IMR-90 (cell line): ENCODE measurements at regions not wholly inside any gene's neighbourhood (a gene's known extent, or its start where the extent isn't known, plus 50 kb on each side); places are given as distances from the start of the nearest gene placed in this dataset.

Source experiments
- ATAC-seq: fragments of 200-7000 bp; cut with Tn5 transposase; 2 replicates; pipeline ENCODE4 v1.9.1; 2020; ENCODE audit warnings: low read depth, mild to moderate bottlenecking, moderate library complexity
- BruUV-seq: library from RNA; stranded (reverse); fragments of 400-500 nt; replicated peaks from 2 replicates; lab custom pipeline; 2021; lab: Mats Ljungman, UMichigan
- CTCF ChIA-PET: fragments of 300-600 bp; formaldehyde crosslinking; extraction: SDS; loops from one replicate; lab custom pipeline; 2021; ENCODE audit warnings: antibody characterized with exemption; lab: Yijun Ruan, JAX
- POLR2A ChIA-PET: fragments of 300-600 bp; sonication (Branson Sonifier 250); formaldehyde crosslinking; loops from one replicate; lab custom pipeline; 2022; ENCODE audit warnings: antibody characterized with exemption; ENCODE audit not compliant: unreplicated experiment; lab: Charles Lee
- DNase-seq: peaks from one replicate; pipeline ENCODE4 v3.0.0; 2013
- H2AFZ ChIP-seq: replicated peaks from 2 replicates; pipeline ENCODE3; 2013; ENCODE audit warnings: low read length, mild to moderate bottlenecking; ENCODE audit not compliant: poor library complexity
- H2AK5ac ChIP-seq: 2 replicates; pipeline ENCODE4 v1.6.1; 2013; ENCODE audit warnings: low read depth, low read length, inconsistent platforms
- H2AK9ac ChIP-seq: replicated peaks from 2 replicates; pipeline ENCODE3; 2013; ENCODE audit warnings: mild to moderate bottlenecking, low read depth, low read length, moderate library complexity; ENCODE audit not compliant: poor library complexity
- H2BK120ac ChIP-seq: 2 replicates; pipeline ENCODE4 v1.6.1; 2013; ENCODE audit warnings: low read depth, low read length, inconsistent platforms
- H2BK15ac ChIP-seq: 3 replicates; pipeline ENCODE4 v1.6.1; 2013; ENCODE audit warnings: low read depth, low read length, inconsistent platforms
- H2BK20ac ChIP-seq: 2 replicates; pipeline ENCODE4 v1.6.1; 2013; ENCODE audit warnings: low read depth, mild to moderate bottlenecking, inconsistent platforms, low read length, moderate library complexity
- H2BK5ac ChIP-seq: 2 replicates; pipeline ENCODE4 v1.6.1; 2013; ENCODE audit warnings: mild to moderate bottlenecking, low read depth, low read length, inconsistent platforms; ENCODE audit not compliant: poor library complexity, severe bottlenecking
- H3K14ac ChIP-seq: replicated peaks from 2 replicates; pipeline ENCODE4 v1.6.1; 2013; ENCODE audit warnings: low read depth, low read length, inconsistent platforms
- H3K18ac ChIP-seq: 2 replicates; pipeline ENCODE4 v1.6.1; 2013; ENCODE audit warnings: low read depth, low read length, control low read depth
- H3K23ac ChIP-seq: 2 replicates; pipeline ENCODE4 v1.6.1; 2013; ENCODE audit warnings: low read depth, low read length, inconsistent platforms
- H3K27ac ChIP-seq: 2 replicates; pipeline ENCODE4 v1.5.1; 2013; ENCODE audit warnings: mild to moderate bottlenecking, control low read depth, low read length; ENCODE audit not compliant: insufficient read depth
- H3K27me3 ChIP-seq: 2 replicates; pipeline ENCODE4 v1.6.1; 2013; ENCODE audit warnings: low read length; ENCODE audit not compliant: control insufficient read depth, insufficient read depth
- H3K36me3 ChIP-seq: 2 replicates; pipeline ENCODE4 v1.6.1; 2013; ENCODE audit warnings: low read length, mixed read lengths; ENCODE audit not compliant: control insufficient read depth, insufficient read depth
- H3K4ac ChIP-seq: 2 replicates; pipeline ENCODE4 v1.6.1; 2013; ENCODE audit warnings: low read depth, low read length, inconsistent platforms
- H3K4me1 ChIP-seq: 2 replicates; pipeline ENCODE4 v1.6.1; 2013; ENCODE audit warnings: low read length, mixed read lengths; ENCODE audit not compliant: control insufficient read depth, insufficient read depth
- H3K4me2 ChIP-seq: 2 replicates; pipeline ENCODE4 v1.6.1; 2013; ENCODE audit warnings: low read depth, mild to moderate bottlenecking, control low read depth, low read length, moderate library complexity
- H3K4me3 ChIP-seq: 2 replicates; pipeline ENCODE4 v1.5.1; 2013; ENCODE audit warnings: low read depth, mild to moderate bottlenecking, control low read depth, low read length, moderate library complexity; ENCODE audit not compliant: insufficient read depth
- H3K56ac ChIP-seq: 2 replicates; pipeline ENCODE4 v1.6.1; 2013; ENCODE audit warnings: low read length, inconsistent platforms; ENCODE audit not compliant: insufficient read depth; ENCODE audit errors: extremely low read depth
- H3K79me1 ChIP-seq, 2 experiments: 2 replicates each; pipeline ENCODE4 v1.6.1; 2013; ENCODE audit warnings: low read length in 2 of 2, inconsistent platforms in 1 of 2, low read depth in 1 of 2
- H3K9ac ChIP-seq: 2 replicates; pipeline ENCODE4 v1.6.1; 2013; ENCODE audit warnings: low read depth, low read length, control low read depth
- H3K9me1 ChIP-seq: 2 replicates; pipeline ENCODE4 v1.6.1; 2013; ENCODE audit warnings: low read length, inconsistent platforms; ENCODE audit not compliant: insufficient read depth
- H3K9me3 ChIP-seq: 2 replicates; pipeline ENCODE4 v1.6.1; 2013; ENCODE audit warnings: low read length; ENCODE audit not compliant: control insufficient read depth, insufficient read depth
- H4K20me1 ChIP-seq: 2 replicates; pipeline ENCODE4 v1.6.1; 2013; ENCODE audit warnings: low read length, inconsistent platforms; ENCODE audit not compliant: insufficient read depth
- H4K5ac ChIP-seq: 2 replicates; pipeline ENCODE4 v1.6.1; 2013; ENCODE audit warnings: mild to moderate bottlenecking, low read depth, low read length, control low read depth
- H4K8ac ChIP-seq, 2 experiments: 2 replicates each; pipeline ENCODE4 v1.6.1; 2013; ENCODE audit warnings: low read depth in 2 of 2, low read length in 2 of 2, control low read depth in 1 of 2, inconsistent platforms in 1 of 2
- H4K91ac ChIP-seq: 2 replicates; pipeline ENCODE4 v1.6.1; 2013; ENCODE audit warnings: low read depth, low read length, inconsistent platforms; ENCODE audit not compliant: insufficient read depth
- BHLHE40 ChIP-seq: fragments of 150-350 bp; IDR thresholded peaks from 2 replicates; pipeline ENCODE4 v1.6.1; 2016; ENCODE audit warnings: mild to moderate bottlenecking, low read depth, low read length
- CEBPB ChIP-seq: IDR thresholded peaks from 2 replicates; pipeline ENCODE4 v1.6.1; 2012; ENCODE audit warnings: low read depth, low read length, improper control_type of control experiment
- CHD1 ChIP-seq: IDR thresholded peaks from 2 replicates; pipeline ENCODE4 v1.6.1; 2012; ENCODE audit warnings: low read depth, low read length, improper control_type of control experiment
- CTCF ChIP-seq: conservative IDR thresholded peaks from 2 replicates; pipeline ENCODE4 v1.5.1; 2012; ENCODE audit warnings: mild to moderate bottlenecking, low read depth, low read length, improper control_type of control experiment
- ELK1 ChIP-seq: fragments of 150-350 bp; IDR thresholded peaks from 2 replicates; pipeline ENCODE4 v1.6.1; 2016; ENCODE audit warnings: low read depth, mild to moderate bottlenecking, low read length, moderate library complexity, borderline replicate concordance
- FOS ChIP-seq: fragments of 150-350 bp; IDR thresholded peaks from 2 replicates; pipeline ENCODE4 v1.6.1; 2016; ENCODE audit warnings: low read depth, low read length
- MAFK ChIP-seq: IDR thresholded peaks from 2 replicates; pipeline ENCODE4 v1.6.1; 2012; ENCODE audit warnings: low read depth, low read length, improper control_type of control experiment
- MAZ ChIP-seq: IDR thresholded peaks from 2 replicates; pipeline ENCODE4 v1.6.1; 2012; ENCODE audit warnings: low read depth, mild to moderate bottlenecking, low read length, improper control_type of control experiment, moderate library complexity, borderline replicate concordance
- MXI1 ChIP-seq: IDR thresholded peaks from 2 replicates; pipeline ENCODE4 v1.6.1; 2012; ENCODE audit warnings: low read depth, mild to moderate bottlenecking, low read length, moderate library complexity, borderline replicate concordance
- NFE2L2 ChIP-seq: fragments of 150-350 bp; IDR thresholded peaks from 2 replicates; pipeline ENCODE4 v1.6.1; 2016; ENCODE audit warnings: low read depth, mild to moderate bottlenecking, low read length
- POLR2A ChIP-seq: IDR thresholded peaks from 2 replicates; pipeline ENCODE4 v1.6.1; 2012; ENCODE audit warnings: mild to moderate bottlenecking, low read depth, low read length
- RAD21 ChIP-seq: IDR thresholded peaks from 2 replicates; pipeline ENCODE4 v1.6.1; 2012; ENCODE audit warnings: low read length, improper control_type of control experiment
- RCOR1 ChIP-seq: IDR thresholded peaks from 2 replicates; pipeline ENCODE4 v1.6.1; 2012; ENCODE audit warnings: mild to moderate bottlenecking, low read length, improper control_type of control experiment; ENCODE audit not compliant: insufficient replicate concordance
- RFX5 ChIP-seq: IDR thresholded peaks from 2 replicates; pipeline ENCODE4 v1.8.0; 2012; ENCODE audit warnings: low read depth, mild to moderate bottlenecking, low read length, moderate library complexity
- SMC3 ChIP-seq: fragments of 150-350 bp; IDR thresholded peaks from 2 replicates; pipeline ENCODE4 v1.6.1; 2016; ENCODE audit warnings: low read depth, mild to moderate bottlenecking, antibody characterized with exemption, low read length, moderate library complexity
- USF2 ChIP-seq: fragments of 150-350 bp; IDR thresholded peaks from 2 replicates; pipeline ENCODE4 v1.6.1; 2017; ENCODE audit warnings: mild to moderate bottlenecking, antibody characterized with exemption, low read length, low read depth
- WGBS, 2 experiments: methylation state at CpG; one replicate each; pipeline versions ENCODE4 v1.1.5 to v1.1.7; 2013; ENCODE audit warnings: missing lambda C conversion rate in 2 of 2; ENCODE audit not compliant: insufficient read length in 1 of 2; ENCODE audit errors: extremely low coverage in 2 of 2; 5-methylcytosine and 5-hydroxymethylcytosine counted together
- dilution Hi-C: fragments of 300-500 bp; cut with HindIII; formaldehyde crosslinking; loops from one replicate; pipeline ENCODE4 v1.14.3; 2018; ENCODE audit warnings: low sequenced_read_pairs; ENCODE audit not compliant: unreplicated experiment
- in situ Hi-C: fragments of 300-500 bp; cut with MboI; formaldehyde crosslinking; loops from 3 replicates; pipeline ENCODE4 v1.14.3; 2019; ENCODE audit warnings: low sequenced_read_pairs, inconsistent platforms, mixed read lengths
- intact Hi-C: fragments of 100-400 bp; cut with micrococcal nuclease; formaldehyde crosslinking; loops from 2 replicates; pipeline ENCODE4 v1.10.0; 2022

GRCh38 chr13:53494406-53494805 is 465.8 kb downstream of the OLFM4 start:
- H4K5ac ChIP-seq: no peak overlapping the region
- H3K4me3 ChIP-seq: no peak overlapping the region
- H2BK20ac ChIP-seq: no peak overlapping the region
- no peaks in the 10 kb centered on the region for H3K9me1 ChIP-seq
- no peak overlapping the region for H2BK15ac ChIP-seq
- no peak for TF ChIP-seq CHD1
- TF ChIP-seq NFE2L2: no peak
- TF ChIP-seq USF2: no peak
- TF ChIP-seq MAFK: no peak
- no peak for TF ChIP-seq FOS
- TF ChIP-seq POLR2A: no peak
- TF ChIP-seq RFX5: no peak
- TF ChIP-seq CEBPB: no peak
- TF ChIP-seq MXI1: no peak
- TF ChIP-seq ELK1: no peak
- no peak for TF ChIP-seq RAD21
- no peak for TF ChIP-seq RCOR1
- no peak for TF ChIP-seq MAZ
- no peak for TF ChIP-seq CTCF
- TF ChIP-seq SMC3: no peak
- no peak for TF ChIP-seq BHLHE40
- ChIA-PET CTCF (no interaction called here), POLR2A (no interaction called here)
- H4K20me1 ChIP-seq: no peaks in the 10 kb centered on the region
- H3K23ac ChIP-seq: no peak overlapping the region
- no peak for DNase-seq
- no peak overlapping the region for H3K18ac ChIP-seq
- no peak overlapping the region for H3K14ac ChIP-seq
- no peaks in the 10 kb centered on the region for H3K79me1 ChIP-seq
- WGBS, 2 experiments: no CpG with 5 or more reads among the region's 2 CpGs
- H3K9ac ChIP-seq: no peak overlapping the region
- no peak overlapping the region for H3K56ac ChIP-seq
- dilution Hi-C loops: no loop called here
- no peak overlapping the region for H2AK5ac ChIP-seq
- no peak overlapping the region for H3K4me2 ChIP-seq
- no peaks in the 10 kb centered on the region for H3K4me1 ChIP-seq
- no peak overlapping the region for H4K91ac ChIP-seq
- no peaks in the 10 kb centered on the region for H3K27me3 ChIP-seq
- no peak overlapping the region for H3K4ac ChIP-seq
- H4K8ac ChIP-seq: no peak overlapping the region
- H3K36me3 ChIP-seq: no peaks in the 10 kb centered on the region
- intact Hi-C loops: no loop called here
- no peak overlapping the region for H2BK120ac ChIP-seq
- H3K27ac ChIP-seq: no peak overlapping the region
- no peak overlapping the region for H2BK5ac ChIP-seq
- no peaks in the 10 kb centered on the region for H3K9me3 ChIP-seq
- H2AFZ ChIP-seq: no peak overlapping the region
- BruUV-seq: no TSS peak
- ATAC-seq: no peak
- no peak overlapping the region for H2AK9ac ChIP-seq
- in situ Hi-C loops: no loop called here
